PC-9 (cell line): ENCODE measurements at regions not wholly inside any gene's neighbourhood (a gene's known extent, or its start where the extent isn't known, plus 50 kb on each side); places are given as distances from the start of the nearest gene placed in this dataset.

Experiments used
- BruUV-seq: library from RNA; stranded (reverse); fragments of 400-500 nt; replicated peaks from 2 replicates; lab custom pipeline; 2021; lab: Mats Ljungman, UMichigan
- CTCF ChIA-PET: fragments of 300-600 bp; sonication (Branson Sonifier 250); formaldehyde crosslinking; loops from one replicate; lab custom pipeline; 2022; ENCODE audit warnings: antibody characterized with exemption; lab: Charles Lee
- POLR2A ChIA-PET: fragments of 300-600 bp; sonication (Branson Sonifier 250); formaldehyde crosslinking; loops from one replicate; lab custom pipeline; 2022; ENCODE audit warnings: antibody characterized with exemption; ENCODE audit not compliant: unreplicated experiment; lab: Charles Lee
- DNase-seq, 2 experiments: peaks; one replicate each; pipeline versions ENCODE4 v3.0.0 to v3.0.0-alpha.2; 2015 to 2022; ENCODE audit warnings: mixed read lengths in 1 of 2
- H2AFZ ChIP-seq: fragments of 200-600 bp; sonication (generic); 2 replicates; pipeline ENCODE4 v1.8.1; 2017; ENCODE audit warnings: antibody characterized with exemption
- H3F3A ChIP-seq: fragments of 200-600 bp; sonication (generic); 2 replicates; pipeline ENCODE4 v1.8.1; 2017; ENCODE audit warnings: antibody characterized with exemption, mild to moderate bottlenecking, low read depth; ENCODE audit not compliant: insufficient read depth
- H3K27ac ChIP-seq: fragments of 200-600 bp; sonication (generic); 2 replicates; pipeline ENCODE4 v1.6.1; 2016; ENCODE audit warnings: mixed run types
- H3K27me3 ChIP-seq: fragments of 200-600 bp; sonication (generic); 2 replicates; pipeline ENCODE4 v1.6.1; 2016; ENCODE audit warnings: low read depth, mixed run types; ENCODE audit not compliant: insufficient read depth
- H3K36me3 ChIP-seq: fragments of 200-600 bp; sonication (generic); 2 replicates; pipeline ENCODE4 v1.6.1; 2016; ENCODE audit warnings: low read depth, mixed run types
- H3K4me1 ChIP-seq: fragments of 200-600 bp; sonication (generic); replicated peaks from 2 replicates; pipeline ENCODE4 v1.6.1; 2016; ENCODE audit warnings: mixed run types; ENCODE audit not compliant: insufficient read depth
- H3K4me2 ChIP-seq: fragments of 200-600 bp; sonication (generic); 2 replicates; pipeline ENCODE4 v1.6.1; 2017; ENCODE audit warnings: mixed run types
- H3K4me3 ChIP-seq: fragments of 200-600 bp; sonication (generic); 2 replicates; pipeline ENCODE4 v1.6.1; 2016; ENCODE audit warnings: mixed run types
- H3K79me2 ChIP-seq: fragments of 200-600 bp; sonication (generic); 2 replicates; pipeline ENCODE4 v1.6.1; 2017; ENCODE audit warnings: low read depth, mixed run types
- H3K9me2 ChIP-seq: fragments of 200-600 bp; sonication (generic); 2 replicates; pipeline ENCODE4 v1.8.1; 2017; ENCODE audit warnings: mild to moderate bottlenecking; ENCODE audit not compliant: insufficient read depth
- H3K9me3 ChIP-seq: fragments of 200-600 bp; sonication (generic); 2 replicates; pipeline ENCODE4 v1.8.1; 2016; ENCODE audit warnings: low read depth; ENCODE audit not compliant: insufficient read depth
- H4K20me1 ChIP-seq: fragments of 200-600 bp; sonication (generic); 2 replicates; pipeline ENCODE4 v1.8.1; 2017; ENCODE audit not compliant: insufficient read depth
- CTCF ChIP-seq: fragments of 200-600 bp; sonication (generic); conservative IDR thresholded peaks from 2 replicates; pipeline ENCODE4 v1.6.1; 2017; ENCODE audit warnings: mixed run types, antibody characterized with exemption, mild to moderate bottlenecking, moderate library complexity
- EZH2 ChIP-seq: fragments of 200-600 bp; sonication (generic); IDR thresholded peaks from 2 replicates; pipeline ENCODE4 v1.8.0; 2017; ENCODE audit warnings: antibody characterized with exemption, low read depth
- intact Hi-C: fragments of 100-400 bp; cut with micrococcal nuclease; formaldehyde crosslinking; loops from one replicate; pipeline ENCODE4 v1.10.0; 2022; ENCODE audit not compliant: unreplicated experiment

DNA sequence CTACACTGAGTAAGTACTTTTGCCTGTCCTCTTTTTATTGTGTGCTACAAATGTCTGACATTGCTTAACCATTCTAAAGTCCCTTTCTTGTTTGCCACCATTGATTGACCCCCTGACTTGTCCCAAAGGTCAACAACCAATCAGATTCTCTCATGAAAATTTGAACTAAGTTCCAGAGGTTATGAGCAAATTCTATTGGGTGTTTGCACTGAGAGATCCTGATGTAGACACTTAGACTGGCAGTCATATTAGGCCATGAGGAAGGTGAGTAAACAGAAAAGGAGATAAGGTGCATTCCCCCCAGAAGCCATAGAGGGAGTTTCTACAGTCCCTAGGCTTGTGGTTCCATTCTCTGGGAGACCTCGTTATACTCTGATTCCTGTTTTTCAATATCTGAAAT lies 101.3 kb upstream of the E2F8 start:
- no peak for TF ChIP-seq CTCF
- no peak for TF ChIP-seq EZH2
- Histone ChIP-seq H2AFZ (no peak overlapping the region), H3K4me1 (0 out of 2 replicates have a peak, but pooled peaks cover 4% of the 10 kb centered on the region), H3K9me2 (no peaks in the 10 kb centered on the region), H3K9me3 (no peaks in the 10 kb centered on the region), H3K79me2 (no peaks in the 10 kb centered on the region), H3K4me2 (no peak overlapping the region), H4K20me1 (no peaks in the 10 kb centered on the region), H3F3A (no peaks in the 10 kb centered on the region), H3K27ac (no peak overlapping the region), H3K4me3 (no peak overlapping the region), H3K36me3 (no peaks in the 10 kb centered on the region), H3K27me3 (peaks cover 24% of the 10 kb centered on the region)
- ChIA-PET POLR2A (interaction anchor here (0.6 kb wide), 1 partner anchor 28 kb away, joined by 4 read pairs; no protein-coding TSS in a partner anchor), CTCF (no interaction called here)
- BruUV-seq, result no TSS peak
- DNase-seq, result no peak
- intact Hi-C loops, result no loop called here

GRCh38 chr11:19338375-19338774 lies 97.6 kb upstream of the E2F8 start:
- H3K36me3 ChIP-seq, result no peaks in the 10 kb centered on the region
- no peaks in the 10 kb centered on the region for H4K20me1 ChIP-seq
- intact Hi-C loops, result no loop called here
- no peaks in the 10 kb centered on the region for H3K4me1 ChIP-seq
- BruUV-seq, result no TSS peak
- no peak overlapping the region for H3K4me3 ChIP-seq
- no peaks in the 10 kb centered on the region for H3K9me2 ChIP-seq
- H2AFZ ChIP-seq, result no peak overlapping the region
- no peak overlapping the region for H3K27ac ChIP-seq
- no peaks in the 10 kb centered on the region for H3F3A ChIP-seq
- DNase-seq, result no peak
- no peak for TF ChIP-seq EZH2
- TF ChIP-seq CTCF, result no peak
- H3K79me2 ChIP-seq, result no peaks in the 10 kb centered on the region
- CTCF ChIA-PET, result no interaction called here
- POLR2A ChIA-PET, result no interaction called here
- H3K4me2 ChIP-seq, result no peak overlapping the region
- H3K27me3 ChIP-seq, result no peaks in the 10 kb centered on the region
- H3K9me3 ChIP-seq, result no peaks in the 10 kb centered on the region

- TF ChIP-seq CTCF (no peak), EZH2 (no peak)
- no peaks in the 10 kb centered on the region for H3K79me2 ChIP-seq
- H4K20me1 ChIP-seq, result no peaks in the 10 kb centered on the region
- no peak overlapping the region for H3K4me3 ChIP-seq
- H3K27ac ChIP-seq, result no peak overlapping the region
- H2AFZ ChIP-seq, result no peak overlapping the region
- H3K4me2 ChIP-seq, result no peak overlapping the region
- no peaks in the 10 kb centered on the region for H3K4me1 ChIP-seq
- BruUV-seq, result no TSS peak
- DNase-seq, result no peak
- H3K27me3 ChIP-seq, result no peaks in the 10 kb centered on the region
- no peaks in the 10 kb centered on the region for H3K9me2 ChIP-seq
- CTCF ChIA-PET, result no interaction called here
- H3F3A ChIP-seq, result no peaks in the 10 kb centered on the region
- POLR2A ChIA-PET, result no interaction called here
- intact Hi-C loops, result no loop called here
- no peaks in the 10 kb centered on the region for H3K9me3 ChIP-seq
- H3K36me3 ChIP-seq, result no peaks in the 10 kb centered on the region
These were observed 97.0 kb upstream of the E2F8 start for GRCh38 chr11:19337779-19338178.
